ENCODE measurements at regions not wholly inside any gene's neighbourhood (a gene's known extent, or its start where the extent isn't known, plus 50 kb on each side); places are given as distances from the start of the nearest gene placed in this dataset.

DNA sequence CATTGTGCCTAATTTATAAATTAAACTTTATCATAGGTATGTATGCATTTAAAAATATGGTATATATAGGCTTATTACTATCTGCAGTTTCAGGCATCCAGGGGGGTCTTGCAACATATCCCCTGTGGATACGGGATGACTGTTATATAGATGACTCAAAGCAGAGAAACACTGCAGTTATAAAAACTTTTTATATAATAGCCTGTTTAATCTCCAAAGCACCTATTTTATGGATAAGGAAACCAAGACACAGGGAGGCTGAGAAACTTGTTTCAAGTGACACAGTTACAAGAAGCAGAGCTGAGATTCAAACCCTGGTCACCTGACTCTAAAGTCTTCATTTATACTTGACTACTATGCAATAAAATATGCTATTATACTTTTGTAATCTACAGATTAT is 897.7 kb downstream of the KCNA4 start:
- H3K9me3 ChIP-seq, result no peaks in the 10 kb centered on the region
- no peak overlapping the region for H3K27ac ChIP-seq
- DNase-seq, result no peak
- H3K4me1 ChIP-seq, result no peaks in the 10 kb centered on the region
- intact Hi-C loops (cut with DNase I; ENCODE audit: low total_unique reads), result no loop called here
- TF ChIP-seq POLR2A (IDR thresholded peaks at IDR 0.05), result no peak
- TF ChIP-seq, protein P1, sequence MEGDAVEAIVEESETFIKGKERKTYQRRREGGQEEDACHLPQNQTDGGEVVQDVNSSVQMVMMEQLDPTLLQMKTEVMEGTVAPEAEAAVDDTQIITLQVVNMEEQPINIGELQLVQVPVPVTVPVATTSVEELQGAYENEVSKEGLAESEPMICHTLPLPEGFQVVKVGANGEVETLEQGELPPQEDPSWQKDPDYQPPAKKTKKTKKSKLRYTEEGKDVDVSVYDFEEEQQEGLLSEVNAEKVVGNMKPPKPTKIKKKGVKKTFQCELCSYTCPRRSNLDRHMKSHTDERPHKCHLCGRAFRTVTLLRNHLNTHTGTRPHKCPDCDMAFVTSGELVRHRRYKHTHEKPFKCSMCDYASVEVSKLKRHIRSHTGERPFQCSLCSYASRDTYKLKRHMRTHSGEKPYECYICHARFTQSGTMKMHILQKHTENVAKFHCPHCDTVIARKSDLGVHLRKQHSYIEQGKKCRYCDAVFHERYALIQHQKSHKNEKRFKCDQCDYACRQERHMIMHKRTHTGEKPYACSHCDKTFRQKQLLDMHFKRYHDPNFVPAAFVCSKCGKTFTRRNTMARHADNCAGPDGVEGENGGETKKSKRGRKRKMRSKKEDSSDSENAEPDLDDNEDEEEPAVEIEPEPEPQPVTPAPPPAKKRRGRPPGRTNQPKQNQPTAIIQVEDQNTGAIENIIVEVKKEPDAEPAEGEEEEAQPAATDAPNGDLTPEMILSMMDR (IDR thresholded peaks at IDR 0.05), result no peak
- 77 to 89% methylated on average over 1 of the region's 1 CpG for WGBS, 2 donors
- no peaks in the 10 kb centered on the region for H3K36me3 ChIP-seq (ENCODE audit: low read depth, missing control alignments)
- H3K27me3 ChIP-seq, result no peaks in the 10 kb centered on the region
- no peak overlapping the region for H3K4me3 ChIP-seq

DNA sequence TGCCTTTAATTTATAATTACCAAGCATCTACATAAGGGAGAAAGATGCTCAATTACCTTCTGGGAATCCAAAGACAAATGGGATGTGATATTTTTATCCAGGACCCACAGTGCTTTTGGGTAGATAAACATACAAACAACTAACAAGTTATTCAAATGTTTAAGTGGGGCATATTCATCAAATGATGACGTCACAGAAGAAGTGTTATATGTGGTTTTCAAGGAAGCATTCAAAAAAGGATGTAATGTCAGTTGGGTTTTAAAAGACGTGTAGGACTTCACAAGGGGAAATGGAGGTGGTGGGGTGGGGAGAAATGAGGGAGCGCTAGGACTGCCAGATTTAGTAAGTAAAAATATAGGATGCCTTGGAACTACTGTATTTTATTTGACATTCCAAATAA is 915.9 kb downstream of the KCNA4 start:
- Histone ChIP-seq H3K9me3 (no peaks in the 10 kb centered on the region), H3K27ac (no peak overlapping the region), H3K36me3 (ENCODE audit: low read depth, missing control alignments) (no peaks in the 10 kb centered on the region), H3K4me3 (no peak overlapping the region), H3K27me3 (no peaks in the 10 kb centered on the region), H3K4me1 (no peaks in the 10 kb centered on the region)
- intact Hi-C loops (cut with DNase I; ENCODE audit: low total_unique reads), result no loop called here
- no peak for DNase-seq
- WGBS, 2 donors, result 69 to 75% methylated on average over 3 of the region's 3 CpGs
- TF ChIP-seq, protein P1 (IDR thresholded peaks at IDR 0.05), result no peak

DNA sequence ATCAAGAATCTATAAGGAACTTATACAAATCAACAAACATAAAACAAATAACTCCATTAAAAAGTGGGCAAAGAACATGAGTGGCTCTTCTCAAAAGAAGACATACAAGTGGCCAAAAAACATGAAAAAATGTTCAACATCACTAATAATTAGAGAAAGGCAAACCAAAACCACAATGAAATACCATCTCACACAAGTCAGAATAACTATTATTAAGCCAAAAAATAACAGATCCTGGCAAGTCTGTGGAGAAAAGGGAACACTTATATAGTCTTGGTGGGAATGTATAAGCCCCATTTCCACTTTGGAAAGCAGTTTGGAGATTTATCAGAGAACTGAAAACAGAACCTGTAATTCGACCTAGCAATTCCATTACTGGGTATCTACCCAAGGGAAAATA is 921.0 kb downstream of the KCNA4 start:
- H3K4me3 ChIP-seq, result no peak overlapping the region
- intact Hi-C loops (cut with DNase I; ENCODE audit: low total_unique reads), result no loop called here
- no peak overlapping the region for H3K27ac ChIP-seq
- WGBS, 2 donors, result 84 to 92% methylated on average over 1 of the region's 1 CpG
- H3K4me1 ChIP-seq, result no peaks in the 10 kb centered on the region
- H3K27me3 ChIP-seq, result no peaks in the 10 kb centered on the region
- no peak for DNase-seq
- no peak for TF ChIP-seq POLR2A (IDR thresholded peaks at IDR 0.05)
- TF ChIP-seq, protein P1 (IDR thresholded peaks at IDR 0.05), result no peak
- no peaks in the 10 kb centered on the region for H3K36me3 ChIP-seq (ENCODE audit: low read depth, missing control alignments)
- H3K9me3 ChIP-seq, result no peaks in the 10 kb centered on the region

GRCh38 chr11:29093416-29094120 is 923.3 kb downstream of the KCNA4 start:
- Histone ChIP-seq H3K4me3 (no peak overlapping the region), H3K27ac (no peak overlapping the region), H3K36me3 (ENCODE audit: low read depth, missing control alignments) (no peaks in the 10 kb centered on the region), H3K27me3 (no peaks in the 10 kb centered on the region), H3K9me3 (no peaks in the 10 kb centered on the region), H3K4me1 (no peaks in the 10 kb centered on the region)
- 89 to 93% methylated on average over 1 of the region's 1 CpG for WGBS, 2 donors
- no peak for TF ChIP-seq POLR2A (IDR thresholded peaks at IDR 0.05)
- TF ChIP-seq, protein P1 (IDR thresholded peaks at IDR 0.05), result no peak
- DNase-seq, result no peak
- intact Hi-C loops (cut with DNase I; ENCODE audit: low total_unique reads), result no loop called here

- no peak for DNase-seq
- Histone ChIP-seq H3K27me3 (no peaks in the 10 kb centered on the region), H3K4me3 (no peak overlapping the region), H3K27ac (no peak overlapping the region), H3K4me1 (no peaks in the 10 kb centered on the region), H3K36me3 (ENCODE audit: low read depth, missing control alignments) (no peaks in the 10 kb centered on the region), H3K9me3 (no peaks in the 10 kb centered on the region)
- TF ChIP-seq, protein P1 (IDR thresholded peaks at IDR 0.05), result no peak
- no peak for TF ChIP-seq POLR2A (IDR thresholded peaks at IDR 0.05)
- intact Hi-C loops (cut with DNase I; ENCODE audit: low total_unique reads), result no loop called here
- 14 to 33% methylated on average over 1 of the region's 1 CpG for WGBS, 2 donors
These were observed 929.5 kb downstream of the KCNA4 start for GRCh38 chr11:29087200-29087812.
